Vagina (tissue), 2 donors: ENCODE measurements at regions not wholly inside any gene's neighbourhood (a gene's known extent, or its start where the extent isn't known, plus 50 kb on each side); places are given as distances from the start of the nearest gene placed in this dataset.

Source experiments
- POLR2AphosphoS5 ChIP-seq, 2 donors: sonication (generic); formaldehyde crosslinking; IDR thresholded peaks; one replicate each; pipeline ENCODE4 v1.9.0; 2017; ENCODE audit warnings: antibody characterized with exemption in 2 of 2, mild to moderate bottlenecking in 2 of 2, low read depth in 1 of 2; ENCODE audit not compliant: insufficient read depth in 1 of 2
- TF ChIP-seq, protein P1 (sequence below), 3 experiments: fragments of 450-650 bp in 2 of 3; fragments of 200-600 bp in 1 of 3; sonication (generic) in 1 of 3; IDR thresholded peaks; one replicate each; pipeline ENCODE4 v1.5.1; 2017 to 2019; ENCODE audit warnings: antibody characterized with exemption in 3 of 3, mild to moderate bottlenecking in 2 of 3, moderate library complexity in 2 of 3

GRCh38 chr1:30427545-30427944 is 295.8 kb downstream of the MATN1 start:
- TF ChIP-seq, protein P1, sequence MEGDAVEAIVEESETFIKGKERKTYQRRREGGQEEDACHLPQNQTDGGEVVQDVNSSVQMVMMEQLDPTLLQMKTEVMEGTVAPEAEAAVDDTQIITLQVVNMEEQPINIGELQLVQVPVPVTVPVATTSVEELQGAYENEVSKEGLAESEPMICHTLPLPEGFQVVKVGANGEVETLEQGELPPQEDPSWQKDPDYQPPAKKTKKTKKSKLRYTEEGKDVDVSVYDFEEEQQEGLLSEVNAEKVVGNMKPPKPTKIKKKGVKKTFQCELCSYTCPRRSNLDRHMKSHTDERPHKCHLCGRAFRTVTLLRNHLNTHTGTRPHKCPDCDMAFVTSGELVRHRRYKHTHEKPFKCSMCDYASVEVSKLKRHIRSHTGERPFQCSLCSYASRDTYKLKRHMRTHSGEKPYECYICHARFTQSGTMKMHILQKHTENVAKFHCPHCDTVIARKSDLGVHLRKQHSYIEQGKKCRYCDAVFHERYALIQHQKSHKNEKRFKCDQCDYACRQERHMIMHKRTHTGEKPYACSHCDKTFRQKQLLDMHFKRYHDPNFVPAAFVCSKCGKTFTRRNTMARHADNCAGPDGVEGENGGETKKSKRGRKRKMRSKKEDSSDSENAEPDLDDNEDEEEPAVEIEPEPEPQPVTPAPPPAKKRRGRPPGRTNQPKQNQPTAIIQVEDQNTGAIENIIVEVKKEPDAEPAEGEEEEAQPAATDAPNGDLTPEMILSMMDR (IDR thresholded peaks at IDR 0.05): no peak
- no peak for TF ChIP-seq POLR2AphosphoS5 (IDR thresholded peaks at IDR 0.05; ENCODE audit: insufficient read depth in 1 of 2, low read depth in 1 of 2)
